Hematopoietic multipotent progenitor cell treated with erythropoietin and hydrocortisone succinate and interleukin-3 and kit ligand, for 4 days (in vitro differentiated cells): ENCODE measurements at regions not wholly inside any gene's neighbourhood (a gene's known extent, or its start where the extent isn't known, plus 50 kb on each side); places are given as distances from the start of the nearest gene placed in this dataset.

Source experiments
- DNase-seq: peaks from one replicate; pipeline ENCODE4 v3.0.0-alpha.2; 2015

GRCh38 chr12:87783467-87783866 is 245.7 kb downstream of the C12orf50 start:
- DNase-seq: no peak

GRCh38 chr12:87782838-87783237 is 246.4 kb downstream of the C12orf50 start:
- no peak for DNase-seq

GRCh38 chr12:87779858-87780498 is 249.2 kb downstream of the C12orf50 start:
- no peak for DNase-seq

DNA sequence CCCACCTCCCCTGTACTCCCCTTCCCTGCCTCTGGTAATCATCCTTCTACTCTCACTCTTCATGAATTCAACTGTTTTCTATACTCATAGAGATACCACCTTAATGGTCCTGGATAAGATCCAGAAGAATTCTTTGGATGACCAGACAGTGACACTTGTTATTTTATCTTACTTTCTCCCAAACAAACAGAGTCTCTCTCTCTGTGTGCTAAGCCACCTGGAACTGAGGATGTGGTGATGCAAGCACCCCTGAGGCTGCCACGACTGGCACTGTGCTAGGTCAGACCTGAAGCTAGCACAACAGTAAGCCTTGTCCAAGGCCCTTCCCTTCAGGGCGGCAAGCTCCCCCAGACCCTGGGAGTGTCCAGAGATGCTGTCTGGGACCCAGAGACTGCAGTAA is 250.2 kb downstream of the C12orf50 start:
- no peak for DNase-seq

DNA sequence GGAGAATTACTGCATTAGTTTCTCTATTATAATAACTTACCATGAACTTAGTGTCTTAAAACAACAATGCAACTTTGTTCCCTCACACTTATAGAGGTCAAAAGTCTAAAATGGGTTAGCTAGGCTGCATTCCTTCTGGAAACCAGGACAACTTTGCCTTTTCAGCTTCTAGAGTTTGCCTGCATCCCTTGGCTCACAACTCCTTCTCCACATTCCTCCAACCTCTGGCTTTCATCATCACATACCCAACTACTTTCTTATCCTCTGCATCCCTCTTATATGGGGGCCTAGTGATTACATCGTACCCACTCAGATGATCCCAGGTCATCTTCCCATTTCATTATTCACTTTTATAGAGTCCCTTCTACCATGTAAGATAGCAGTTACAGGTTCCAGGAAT is 251.1 kb downstream of the C12orf50 start:
- DNase-seq: no peak

GRCh38 chr12:87775784-87776183 is 253.4 kb downstream of the C12orf50 start:
- DNase-seq: no peak

DNA sequence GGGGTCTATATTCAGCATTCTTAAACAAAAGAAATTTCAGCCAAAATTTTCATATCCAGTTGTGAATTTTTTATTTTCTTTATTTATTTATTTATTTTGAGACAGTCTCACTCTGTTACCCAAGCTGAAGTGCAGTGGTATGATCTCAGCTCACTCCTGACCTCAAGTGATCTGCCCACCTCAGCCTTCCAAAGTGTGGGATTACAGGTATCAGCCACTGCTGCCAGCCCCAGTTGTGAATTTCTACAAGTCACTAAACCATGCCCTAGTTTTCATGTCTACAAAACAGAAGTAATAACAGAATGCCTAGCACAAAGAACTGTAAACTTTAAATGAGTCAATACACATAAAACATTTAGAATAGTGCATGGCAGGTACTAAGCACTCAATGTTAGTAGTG is 254.2 kb downstream of the C12orf50 start:
- no peak for DNase-seq

GRCh38 chr12:87772401-87772800 is 256.8 kb downstream of the C12orf50 start:
- no peak for DNase-seq

DNA sequence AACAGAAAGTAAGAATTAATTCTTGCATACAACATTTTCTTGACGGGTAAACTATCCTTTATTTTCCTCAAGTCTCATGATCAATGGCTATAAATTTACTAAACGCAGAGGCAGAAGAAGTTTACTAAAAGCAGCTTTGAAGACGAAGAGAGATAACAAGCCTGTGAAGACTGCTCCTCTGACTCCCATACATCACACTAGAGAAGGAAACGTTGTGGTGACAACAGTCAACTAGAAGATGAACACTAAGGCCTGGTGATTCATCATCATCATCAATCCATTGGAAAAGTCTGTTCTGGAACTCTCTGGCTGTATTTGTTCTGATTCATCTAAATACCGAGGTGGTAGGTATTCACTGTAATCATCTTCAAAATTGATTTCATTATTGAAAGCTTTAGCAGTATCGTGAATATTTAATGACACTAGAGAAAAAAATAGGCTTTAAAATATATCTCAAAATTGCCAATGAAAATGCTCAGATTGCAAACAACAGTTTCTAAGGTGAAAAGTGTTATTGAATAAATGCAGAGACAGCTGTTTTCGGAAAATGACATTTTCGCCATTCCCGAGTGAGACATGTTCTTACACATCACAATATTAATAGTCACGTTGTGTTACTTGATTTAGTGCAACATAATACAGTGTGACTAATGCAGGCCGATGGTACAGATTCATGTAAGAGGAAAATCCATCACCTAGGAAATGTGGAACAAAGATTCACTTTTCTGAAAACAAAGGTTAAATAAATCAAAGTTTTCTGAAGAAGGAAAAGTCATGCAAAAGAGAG is 260.5 kb downstream of the C12orf50 start:
- DNase-seq: no peak

DNA sequence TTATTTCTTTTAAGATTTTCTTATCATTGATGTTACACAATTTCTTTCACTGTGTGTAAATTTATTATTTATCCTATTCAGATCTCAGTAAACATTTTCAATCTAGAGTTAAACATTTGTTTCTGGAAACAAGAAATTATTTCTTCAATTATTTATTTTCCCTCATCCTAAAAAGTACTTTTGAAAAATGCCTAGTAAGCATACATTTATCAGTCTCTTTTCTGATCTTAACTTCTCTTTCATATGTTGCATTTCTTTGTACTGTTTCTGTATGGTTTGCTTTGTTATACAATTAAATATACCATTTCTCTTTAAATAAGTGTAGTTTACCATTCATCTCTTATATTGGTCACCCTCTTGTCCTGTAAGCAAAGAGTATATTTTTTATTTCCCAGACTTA is 263.2 kb downstream of the C12orf50 start:
- DNase-seq: no peak

GRCh38 chr12:87760943-87761342 is 268.3 kb downstream of the C12orf50 start:
- DNase-seq: no peak

- DNase-seq: no peak
Measured at GRCh38 chr12:87758271-87758670, 270.9 kb downstream of the C12orf50 start.

DNA sequence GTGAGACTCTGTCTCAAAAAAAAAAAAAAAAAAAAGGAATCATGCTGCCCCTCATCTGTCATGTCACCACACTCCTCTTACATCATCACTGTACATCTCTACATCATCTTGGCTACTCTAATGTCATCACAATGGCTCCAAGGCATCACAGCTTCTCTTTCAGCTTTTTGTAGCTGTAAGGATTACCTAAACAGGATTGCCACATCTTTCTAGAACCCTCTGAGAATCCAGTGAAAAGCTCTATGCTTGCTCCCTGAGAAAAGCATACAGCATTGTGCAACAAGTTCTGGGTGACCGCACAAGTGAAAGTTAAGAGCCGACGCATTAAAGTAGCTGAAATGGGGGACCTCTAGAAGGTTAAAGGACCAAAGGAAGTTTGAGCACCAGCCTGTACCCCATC is 272.5 kb downstream of the C12orf50 start:
- DNase-seq: no peak

GRCh38 chr12:87756111-87756510 is 273.1 kb downstream of the C12orf50 start:
- DNase-seq: no peak

- DNase-seq: no peak
Measured at GRCh38 chr12:87728931-87729593, 300.1 kb downstream of the C12orf50 start.

- DNase-seq: no peak
Measured at GRCh38 chr12:87720967-87721366, 308.2 kb downstream of the C12orf50 start.

DNA sequence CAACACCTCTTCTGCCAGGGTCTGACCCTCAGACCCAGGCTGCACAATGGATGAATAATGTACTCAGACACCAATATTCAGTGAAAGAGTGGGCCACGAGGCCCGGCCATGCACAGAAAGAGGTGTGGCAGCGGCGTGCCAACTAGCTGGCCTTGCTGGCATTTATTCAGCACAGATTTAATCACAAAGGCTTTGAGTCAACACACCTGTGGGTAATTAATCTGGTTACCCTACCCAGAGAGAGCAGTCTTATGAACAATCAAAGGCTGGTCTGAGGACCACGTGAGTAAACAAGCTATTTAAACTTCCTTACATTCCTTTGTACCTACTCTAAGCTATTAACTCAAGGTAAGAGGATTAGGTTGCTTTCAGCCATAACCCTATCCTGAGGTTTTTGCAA is 324.8 kb downstream of the C12orf50 start:
- no peak for DNase-seq

DNA sequence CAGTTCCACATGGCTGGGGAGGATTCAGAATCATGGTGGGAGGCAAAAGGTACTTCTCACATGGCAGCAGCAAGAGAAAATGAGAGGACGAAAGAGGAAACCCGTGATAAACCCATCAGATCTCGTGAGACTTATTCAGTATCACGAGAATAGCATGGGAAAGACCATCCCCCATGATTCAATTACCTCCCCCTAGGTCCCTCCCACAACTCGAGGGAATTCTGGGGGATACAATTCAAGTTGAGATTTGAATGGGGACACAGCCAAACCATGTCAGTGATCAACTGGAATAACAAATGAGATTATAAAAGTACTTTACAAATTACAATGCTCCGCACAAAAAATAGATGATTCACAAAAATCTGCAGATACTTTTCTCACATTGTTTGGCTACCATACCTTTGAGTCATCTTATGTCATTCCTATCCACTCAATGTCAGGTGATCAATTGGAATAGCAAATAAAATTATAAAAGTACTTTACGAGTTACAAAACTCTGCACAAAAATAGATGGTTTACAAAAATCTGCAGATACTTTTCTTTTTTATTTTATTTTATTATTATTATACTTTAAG is 338.9 kb downstream of the C12orf50 start:
- no peak for DNase-seq

DNA sequence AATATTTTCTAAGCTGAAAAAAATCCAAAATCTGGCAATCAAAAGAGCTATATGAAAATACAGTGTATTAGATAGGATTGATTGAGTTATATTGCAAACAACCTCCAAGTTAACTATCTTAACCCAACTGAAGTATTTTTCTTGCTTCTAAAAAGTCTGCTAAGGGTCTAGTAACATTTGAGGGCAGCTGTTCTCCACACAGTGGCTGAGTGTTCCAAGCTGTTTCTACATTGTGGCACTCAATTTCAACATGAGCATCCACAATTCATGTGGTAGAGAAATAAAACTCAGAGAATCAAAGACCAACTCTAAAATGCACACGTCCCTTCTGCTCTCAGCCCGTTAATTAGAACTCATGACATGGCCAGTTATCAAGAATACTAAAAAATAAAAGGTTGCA is 340.0 kb downstream of the C12orf50 start:
- no peak for DNase-seq

- no peak for DNase-seq
Measured at GRCh38 chr12:87687362-87687761, 341.8 kb downstream of the C12orf50 start.

GRCh38 chr12:87685696-87686095 is 343.5 kb downstream of the C12orf50 start:
- DNase-seq: no peak

GRCh38 chr12:87679251-87679650 is 349.9 kb downstream of the C12orf50 start:
- no peak for DNase-seq

- DNase-seq: no peak
Measured at GRCh38 chr12:87678453-87678852, 350.7 kb downstream of the C12orf50 start.

- DNase-seq: no peak
Measured at GRCh38 chr12:87676731-87677130, 352.5 kb downstream of the C12orf50 start.
